ENCODE measurements at regions not wholly inside any gene's neighbourhood (a gene's known extent, or its start where the extent isn't known, plus 50 kb on each side); places are given as distances from the start of the nearest gene placed in this dataset.

GRCh38 chr1:190022709-190023108 lies 455.0 kb downstream of the BRINP3 start:
- TF ChIP-seq, protein P1, sequence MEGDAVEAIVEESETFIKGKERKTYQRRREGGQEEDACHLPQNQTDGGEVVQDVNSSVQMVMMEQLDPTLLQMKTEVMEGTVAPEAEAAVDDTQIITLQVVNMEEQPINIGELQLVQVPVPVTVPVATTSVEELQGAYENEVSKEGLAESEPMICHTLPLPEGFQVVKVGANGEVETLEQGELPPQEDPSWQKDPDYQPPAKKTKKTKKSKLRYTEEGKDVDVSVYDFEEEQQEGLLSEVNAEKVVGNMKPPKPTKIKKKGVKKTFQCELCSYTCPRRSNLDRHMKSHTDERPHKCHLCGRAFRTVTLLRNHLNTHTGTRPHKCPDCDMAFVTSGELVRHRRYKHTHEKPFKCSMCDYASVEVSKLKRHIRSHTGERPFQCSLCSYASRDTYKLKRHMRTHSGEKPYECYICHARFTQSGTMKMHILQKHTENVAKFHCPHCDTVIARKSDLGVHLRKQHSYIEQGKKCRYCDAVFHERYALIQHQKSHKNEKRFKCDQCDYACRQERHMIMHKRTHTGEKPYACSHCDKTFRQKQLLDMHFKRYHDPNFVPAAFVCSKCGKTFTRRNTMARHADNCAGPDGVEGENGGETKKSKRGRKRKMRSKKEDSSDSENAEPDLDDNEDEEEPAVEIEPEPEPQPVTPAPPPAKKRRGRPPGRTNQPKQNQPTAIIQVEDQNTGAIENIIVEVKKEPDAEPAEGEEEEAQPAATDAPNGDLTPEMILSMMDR (conservative IDR thresholded peaks at IDR 0.05; ENCODE audit: low read depth, low read length), result no peak
- peak; percentile 17 for DNase-seq (ENCODE audit: low read depth)
- no peak overlapping the region for H3K4me3 ChIP-seq (ENCODE audit: low read length)

GRCh38 chr1:190029441-190029840 lies 448.2 kb downstream of the BRINP3 start:
- TF ChIP-seq, protein P1 (conservative IDR thresholded peaks at IDR 0.05; ENCODE audit: low read depth, low read length), result no peak
- no peak overlapping the region for H3K4me3 ChIP-seq (ENCODE audit: low read length)
- DNase-seq (ENCODE audit: low read depth), result no peak

DNA sequence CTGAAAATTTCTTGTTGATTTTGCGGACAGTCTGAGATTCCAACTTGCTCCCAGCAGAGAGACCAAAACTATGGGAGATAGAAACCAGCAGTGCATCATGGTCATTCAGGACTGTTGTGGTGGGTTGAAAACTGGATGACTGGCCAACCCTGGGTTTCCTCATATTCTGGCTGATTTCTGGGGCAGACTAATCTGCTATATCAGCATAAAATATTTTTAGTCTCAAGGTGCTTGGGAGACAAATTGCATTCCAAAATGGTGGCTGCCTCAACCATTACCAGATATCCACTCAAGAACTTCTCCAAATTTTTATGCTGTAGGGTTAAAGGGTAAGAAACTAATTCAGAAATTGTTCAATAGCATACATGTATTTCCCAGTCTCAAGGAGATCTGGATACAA lies 434.0 kb downstream of the BRINP3 start:
- TF ChIP-seq, protein P1 (conservative IDR thresholded peaks at IDR 0.05; ENCODE audit: low read depth, low read length), result no peak
- DNase-seq (ENCODE audit: low read depth), result no peak
- H3K4me3 ChIP-seq (ENCODE audit: low read length), result no peak overlapping the region

DNA sequence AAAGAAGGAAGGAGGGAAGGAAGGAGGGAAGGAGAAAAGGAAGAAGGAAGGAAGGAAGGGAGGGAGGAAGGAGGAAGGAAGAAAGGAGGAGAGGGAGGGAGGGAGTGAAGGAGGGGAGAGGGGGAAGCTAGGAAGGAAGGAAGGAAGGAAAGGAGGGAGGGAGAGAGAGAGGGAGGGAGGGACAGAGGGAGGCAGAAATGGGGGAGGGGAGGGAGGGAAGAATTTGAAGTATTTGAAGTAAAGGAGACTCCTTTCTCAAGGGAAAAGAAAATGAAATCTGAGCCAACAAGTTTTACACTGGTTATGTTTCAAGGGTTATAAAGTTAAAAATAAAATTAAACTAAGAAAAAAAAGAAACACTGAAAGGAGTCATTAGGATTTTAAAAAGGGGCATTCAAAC lies 431.4 kb downstream of the BRINP3 start:
- no peak overlapping the region for H3K4me3 ChIP-seq (ENCODE audit: low read length)
- TF ChIP-seq, protein P1 (conservative IDR thresholded peaks at IDR 0.05; ENCODE audit: low read depth, low read length), result no peak
- DNase-seq (ENCODE audit: low read depth), result no peak

Measured in retinal pigment epithelial cell (primary cell).